ENCODE measurements at regions not wholly inside any gene's neighbourhood (a gene's known extent, or its start where the extent isn't known, plus 50 kb on each side); places are given as distances from the start of the nearest gene placed in this dataset.

DNA sequence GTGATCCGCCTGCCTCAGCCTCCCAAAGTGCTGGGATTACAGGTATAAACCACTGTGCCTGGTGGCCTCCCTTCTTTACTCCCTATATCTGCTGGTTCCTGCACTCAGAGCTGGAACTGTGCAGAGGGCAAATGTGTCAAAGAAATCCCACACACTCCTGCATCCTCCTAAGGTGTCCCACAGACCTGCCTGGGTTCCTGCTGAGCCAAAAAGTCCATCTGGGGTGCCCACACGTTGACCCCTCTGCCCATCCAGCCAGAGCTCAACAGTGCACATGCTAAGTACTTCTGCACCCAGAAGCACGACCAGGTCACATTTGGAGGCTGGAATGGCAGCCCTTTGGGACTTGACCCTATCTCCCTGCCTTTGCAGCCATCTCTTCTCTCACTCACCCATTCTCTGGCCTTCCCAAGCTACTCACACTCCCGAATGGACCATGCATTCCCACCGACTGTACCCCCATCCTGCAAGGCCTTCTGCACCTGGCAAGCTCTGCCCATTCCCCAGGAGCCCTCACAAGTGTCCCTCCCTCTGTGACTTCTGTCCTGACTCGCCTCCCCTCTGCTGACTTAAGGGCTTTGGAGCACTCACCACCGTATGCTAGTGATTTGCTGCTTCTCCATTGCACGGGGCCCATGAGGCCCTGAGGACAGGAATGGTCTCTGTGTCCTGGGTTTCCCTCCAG lies 152.1 kb downstream of the KCTD15 start:
- no peaks in the 10 kb centered on the region for H3K36me3 ChIP-seq
- no peak overlapping the region for H3K27ac ChIP-seq
- intact Hi-C loops (cut with DNase I; ENCODE audit: low total_unique reads), result no loop called here
- TF ChIP-seq EP300 (IDR thresholded peaks at IDR 0.05) (no peak), POLR2A (IDR thresholded peaks at IDR 0.05) (no peak), POLR2AphosphoS5 (IDR thresholded peaks at IDR 0.05) (no peak)
- TF ChIP-seq, protein P1, sequence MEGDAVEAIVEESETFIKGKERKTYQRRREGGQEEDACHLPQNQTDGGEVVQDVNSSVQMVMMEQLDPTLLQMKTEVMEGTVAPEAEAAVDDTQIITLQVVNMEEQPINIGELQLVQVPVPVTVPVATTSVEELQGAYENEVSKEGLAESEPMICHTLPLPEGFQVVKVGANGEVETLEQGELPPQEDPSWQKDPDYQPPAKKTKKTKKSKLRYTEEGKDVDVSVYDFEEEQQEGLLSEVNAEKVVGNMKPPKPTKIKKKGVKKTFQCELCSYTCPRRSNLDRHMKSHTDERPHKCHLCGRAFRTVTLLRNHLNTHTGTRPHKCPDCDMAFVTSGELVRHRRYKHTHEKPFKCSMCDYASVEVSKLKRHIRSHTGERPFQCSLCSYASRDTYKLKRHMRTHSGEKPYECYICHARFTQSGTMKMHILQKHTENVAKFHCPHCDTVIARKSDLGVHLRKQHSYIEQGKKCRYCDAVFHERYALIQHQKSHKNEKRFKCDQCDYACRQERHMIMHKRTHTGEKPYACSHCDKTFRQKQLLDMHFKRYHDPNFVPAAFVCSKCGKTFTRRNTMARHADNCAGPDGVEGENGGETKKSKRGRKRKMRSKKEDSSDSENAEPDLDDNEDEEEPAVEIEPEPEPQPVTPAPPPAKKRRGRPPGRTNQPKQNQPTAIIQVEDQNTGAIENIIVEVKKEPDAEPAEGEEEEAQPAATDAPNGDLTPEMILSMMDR (IDR thresholded peaks at IDR 0.05), result no peak
- no peaks in the 10 kb centered on the region for H3K27me3 ChIP-seq
- DNase-seq, result no peak
- WGBS, 5 donors, result 71 to 80% (median 77%) methylated on average over 8 of the region's 8 CpGs
- no peak overlapping the region for H3K4me3 ChIP-seq
- no peaks in the 10 kb centered on the region for H3K9me3 ChIP-seq
- no peaks in the 10 kb centered on the region for H3K4me1 ChIP-seq

DNA sequence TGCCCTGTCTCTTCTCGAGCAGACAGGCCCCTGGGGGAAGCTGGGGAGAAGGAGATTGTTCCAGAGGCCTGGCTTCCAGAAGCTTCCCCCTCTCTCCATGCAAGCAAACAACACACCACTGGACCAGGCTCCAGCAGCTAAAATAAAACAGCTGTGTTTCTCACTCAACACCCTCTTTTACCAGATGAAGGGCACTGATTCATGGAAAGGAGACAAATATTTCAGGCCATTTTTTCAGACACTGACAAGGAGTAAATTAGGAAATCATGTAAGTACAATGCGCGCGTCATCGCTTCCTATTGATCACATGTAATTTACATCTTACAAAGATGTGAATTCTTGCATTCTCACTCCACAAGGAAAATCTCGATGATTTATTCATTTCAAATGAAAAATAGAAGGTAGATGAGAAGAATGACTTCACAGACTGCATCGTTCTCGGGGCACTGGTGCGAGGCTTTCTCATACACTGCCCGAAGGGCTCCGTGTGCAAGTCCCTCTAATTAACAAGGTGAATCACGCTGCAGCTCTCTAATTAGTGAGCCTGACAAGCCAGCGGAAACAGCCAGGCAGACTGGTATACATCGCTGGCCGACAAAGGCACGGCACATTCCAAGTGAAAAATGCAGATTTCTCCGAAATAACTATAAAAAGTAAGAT lies 153.6 kb downstream of the KCTD15 start:
- intact Hi-C loops (cut with DNase I; ENCODE audit: low total_unique reads), result no loop called here
- Histone ChIP-seq H3K9me3 (no peaks in the 10 kb centered on the region), H3K4me3 (no peak overlapping the region), H3K36me3 (no peaks in the 10 kb centered on the region), H3K4me1 (no peaks in the 10 kb centered on the region), H3K27ac (no peak overlapping the region), H3K27me3 (peaks cover 0 to 5% (median 0%) of the 10 kb centered on the region in 3 donors)
- TF ChIP-seq EP300 (IDR thresholded peaks at IDR 0.05), result no peak
- no peak for TF ChIP-seq POLR2A (IDR thresholded peaks at IDR 0.05)
- no peak for TF ChIP-seq POLR2AphosphoS5 (IDR thresholded peaks at IDR 0.05)
- TF ChIP-seq, protein P1 (IDR thresholded peaks at IDR 0.05), result no peak
- WGBS, 5 donors, result 85 to 88% (median 86%) methylated on average over 17 of the region's 17 CpGs
- no peak for DNase-seq

DNA sequence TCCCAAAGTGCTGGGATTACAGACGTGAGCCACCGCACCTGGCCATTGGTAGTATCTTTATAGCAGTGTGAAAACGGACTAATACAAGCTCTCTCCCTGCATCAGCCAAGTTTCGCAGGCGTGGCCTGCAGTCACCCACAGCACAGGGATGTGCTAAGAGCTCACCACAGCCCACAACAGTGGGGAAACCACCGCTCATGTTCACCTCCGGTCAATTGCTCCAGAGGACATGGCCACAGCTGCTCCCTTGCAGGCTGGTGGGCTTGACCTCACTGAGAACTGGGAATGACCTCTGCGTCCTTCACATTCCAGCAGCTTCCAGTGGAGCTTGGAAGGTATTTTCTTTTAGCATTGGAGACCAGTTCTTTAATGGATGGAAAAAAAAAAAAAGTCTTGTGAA lies 156.4 kb downstream of the KCTD15 start:
- no peaks in the 10 kb centered on the region for H3K36me3 ChIP-seq
- no peak overlapping the region for H3K27ac ChIP-seq
- peaks cover 0 to 11% (median 0%) of the 10 kb centered on the region in 3 donors for H3K27me3 ChIP-seq
- no peaks in the 10 kb centered on the region for H3K9me3 ChIP-seq
- H3K4me1 ChIP-seq, result no peaks in the 10 kb centered on the region
- TF ChIP-seq POLR2A (IDR thresholded peaks at IDR 0.05) (no peak), POLR2AphosphoS5 (IDR thresholded peaks at IDR 0.05) (no peak), EP300 (IDR thresholded peaks at IDR 0.05) (no peak)
- TF ChIP-seq, protein P1 (IDR thresholded peaks at IDR 0.05), result no peak
- intact Hi-C loops (cut with DNase I; ENCODE audit: low total_unique reads), result no loop called here
- DNase-seq, result no peak
- WGBS, 5 donors, result 78 to 92% (median 86%) methylated on average over 5 to 8 of the region's 8 CpGs
- H3K4me3 ChIP-seq, result no peak overlapping the region

DNA sequence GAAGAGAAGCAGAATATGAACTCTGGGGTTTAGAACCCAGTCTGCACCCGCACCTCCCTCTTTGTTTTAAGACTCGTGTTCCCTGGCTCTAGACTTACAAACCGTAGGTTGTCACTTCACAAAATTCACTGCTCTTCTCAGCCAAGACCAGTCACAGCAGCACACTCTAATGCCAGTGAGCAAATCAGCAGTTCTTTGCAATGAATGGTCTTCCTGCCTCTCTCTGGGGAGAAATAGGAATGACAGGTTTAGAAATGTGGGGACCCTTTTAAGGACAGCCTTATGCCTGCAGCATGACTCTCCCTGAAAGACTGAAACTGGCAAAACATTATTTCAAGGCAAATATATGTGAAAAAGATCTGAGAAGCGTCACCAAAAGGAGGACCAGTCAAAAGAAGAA lies 156.9 kb downstream of the KCTD15 start:
- peaks cover 0 to 11% (median 0%) of the 10 kb centered on the region in 3 donors for H3K27me3 ChIP-seq
- 37 to 60% (median 57%) methylated on average over 4 of the region's 4 CpGs for WGBS, 5 donors
- H3K4me1 ChIP-seq, result no peaks in the 10 kb centered on the region
- intact Hi-C loops (cut with DNase I; ENCODE audit: low total_unique reads), result no loop called here
- H3K36me3 ChIP-seq, result no peaks in the 10 kb centered on the region
- DNase-seq, result peak in 1 of 2 donors; percentile 27
- no peak overlapping the region for H3K4me3 ChIP-seq
- H3K27ac ChIP-seq, result no peak overlapping the region
- TF ChIP-seq, protein P1 (IDR thresholded peaks at IDR 0.05), result peak in 1 of 7 experiments; percentile 34
- no peak for TF ChIP-seq POLR2A (IDR thresholded peaks at IDR 0.05)
- TF ChIP-seq POLR2AphosphoS5 (IDR thresholded peaks at IDR 0.05), result no peak
- no peaks in the 10 kb centered on the region for H3K9me3 ChIP-seq

All from stomach (tissue), 8 donors.